GM23248 (cell line): ENCODE measurements at regions not wholly inside any gene's neighbourhood (a gene's known extent, or its start where the extent isn't known, plus 50 kb on each side); places are given as distances from the start of the nearest gene placed in this dataset.

Experiments used
- EZH2 ChIP-seq: fragments of 200-600 bp; sonication (generic); IDR thresholded peaks from 2 replicates; pipeline ENCODE4 v1.6.1; 2018; ENCODE audit warnings: antibody characterized with exemption, mild to moderate bottlenecking; ENCODE audit not compliant: insufficient read depth, poor library complexity, severe bottlenecking
- EZH2phosphoT487 ChIP-seq: fragments of 200-600 bp; sonication (generic); IDR thresholded peaks from 2 replicates; pipeline ENCODE4 v1.6.1; 2018; ENCODE audit warnings: antibody characterized with exemption, moderate library complexity, mild to moderate bottlenecking, low read depth; ENCODE audit not compliant: insufficient read depth

GRCh38 chr16:64236316-64236715 lies 885.5 kb downstream of the CDH11 start:
- TF ChIP-seq EZH2 (no peak), EZH2phosphoT487 (no peak)
